ENCODE measurements at regions not wholly inside any gene's neighbourhood (a gene's known extent, or its start where the extent isn't known, plus 50 kb on each side); places are given as distances from the start of the nearest gene placed in this dataset.
"Not testable (repeated sequence)": the region's sequence is repeated elsewhere in the genome, so short reads cannot be mapped to it uniquely, and the experiment has no call there.

- Mint-ChIP-seq H3K27ac (ENCODE audit: unreplicated experiment) (no peak overlapping the region), H3K36me3 (ENCODE audit: insufficient read depth, unreplicated experiment) (no peaks in the 10 kb centered on the region), H3K27me3 (ENCODE audit: unreplicated experiment) (no peaks in the 10 kb centered on the region), H3K4me1 (ENCODE audit: low read depth, unreplicated experiment) (no peaks in the 10 kb centered on the region), H3K9me3 (ENCODE audit: low read depth, unreplicated experiment) (no peaks in the 10 kb centered on the region), H3K4me3 (ENCODE audit: low read depth, unreplicated experiment) (no peak overlapping the region)
- no TSS peak for BruUV-seq (replicated peaks)
- TF ChIP-seq CTCF (IDR thresholded peaks at IDR 0.05; ENCODE audit: unreplicated experiment) = no peak
- no peak for DNase-seq
- intact Hi-C loops (cut with micrococcal nuclease; ENCODE audit: unreplicated experiment) = no loop called here
- CTCF ChIA-PET = no interaction called here
Observed at GRCh38 chr21:27954543-27955165, 987.8 kb upstream of the ADAMTS5 start.

- H3K27me3 Mint-ChIP-seq (ENCODE audit: unreplicated experiment) = no peaks in the 10 kb centered on the region
- no peaks in the 10 kb centered on the region for H3K36me3 Mint-ChIP-seq (ENCODE audit: insufficient read depth, unreplicated experiment)
- no peak for DNase-seq
- intact Hi-C loops (cut with micrococcal nuclease; ENCODE audit: unreplicated experiment) = no loop called here
- H3K4me3 Mint-ChIP-seq (ENCODE audit: low read depth, unreplicated experiment) = no peak overlapping the region
- H3K4me1 Mint-ChIP-seq (ENCODE audit: low read depth, unreplicated experiment) = no peaks in the 10 kb centered on the region
- BruUV-seq (replicated peaks) = no TSS peak
- no peak for TF ChIP-seq CTCF (IDR thresholded peaks at IDR 0.05; ENCODE audit: unreplicated experiment)
- no peaks in the 10 kb centered on the region for H3K9me3 Mint-ChIP-seq (ENCODE audit: low read depth, unreplicated experiment)
- CTCF ChIA-PET = no interaction called here
- H3K27ac Mint-ChIP-seq (ENCODE audit: unreplicated experiment) = no peak overlapping the region
Observed at GRCh38 chr21:27953340-27954045, 986.6 kb upstream of the ADAMTS5 start.

GRCh38 chr21:27949093-27949492 is 982.2 kb upstream of the ADAMTS5 start:
- CTCF ChIA-PET; H3K27ac Mint-ChIP-seq (ENCODE audit: unreplicated experiment); H3K27me3 Mint-ChIP-seq (ENCODE audit: unreplicated experiment); BruUV-seq (replicated peaks); H3K4me3 Mint-ChIP-seq (ENCODE audit: low read depth, unreplicated experiment); H3K9me3 Mint-ChIP-seq (ENCODE audit: low read depth, unreplicated experiment); DNase-seq; intact Hi-C loops (cut with micrococcal nuclease; ENCODE audit: unreplicated experiment); H3K36me3 Mint-ChIP-seq (ENCODE audit: insufficient read depth, unreplicated experiment); H3K4me1 Mint-ChIP-seq (ENCODE audit: low read depth, unreplicated experiment): not testable (repeated sequence)

- H3K27me3 Mint-ChIP-seq (ENCODE audit: unreplicated experiment); H3K36me3 Mint-ChIP-seq (ENCODE audit: insufficient read depth, unreplicated experiment); intact Hi-C loops (cut with micrococcal nuclease; ENCODE audit: unreplicated experiment); H3K27ac Mint-ChIP-seq (ENCODE audit: unreplicated experiment); H3K4me1 Mint-ChIP-seq (ENCODE audit: low read depth, unreplicated experiment); BruUV-seq (replicated peaks); H3K9me3 Mint-ChIP-seq (ENCODE audit: low read depth, unreplicated experiment); H3K4me3 Mint-ChIP-seq (ENCODE audit: low read depth, unreplicated experiment); CTCF ChIA-PET; DNase-seq: not testable (repeated sequence)
Observed at GRCh38 chr21:27930108-27930767, 963.4 kb upstream of the ADAMTS5 start.

- intact Hi-C loops (cut with micrococcal nuclease; ENCODE audit: unreplicated experiment); H3K27ac Mint-ChIP-seq (ENCODE audit: unreplicated experiment); H3K9me3 Mint-ChIP-seq (ENCODE audit: low read depth, unreplicated experiment); H3K4me1 Mint-ChIP-seq (ENCODE audit: low read depth, unreplicated experiment); DNase-seq; CTCF ChIA-PET; H3K36me3 Mint-ChIP-seq (ENCODE audit: insufficient read depth, unreplicated experiment); H3K27me3 Mint-ChIP-seq (ENCODE audit: unreplicated experiment); H3K4me3 Mint-ChIP-seq (ENCODE audit: low read depth, unreplicated experiment); BruUV-seq (replicated peaks): not testable (repeated sequence)
Observed at GRCh38 chr21:27929179-27929578, 962.3 kb upstream of the ADAMTS5 start.

GRCh38 chr21:27928534-27929115 is 961.7 kb upstream of the ADAMTS5 start:
- H3K4me3 Mint-ChIP-seq (ENCODE audit: low read depth, unreplicated experiment); H3K36me3 Mint-ChIP-seq (ENCODE audit: insufficient read depth, unreplicated experiment); H3K4me1 Mint-ChIP-seq (ENCODE audit: low read depth, unreplicated experiment); H3K27ac Mint-ChIP-seq (ENCODE audit: unreplicated experiment); CTCF ChIA-PET; intact Hi-C loops (cut with micrococcal nuclease; ENCODE audit: unreplicated experiment); H3K9me3 Mint-ChIP-seq (ENCODE audit: low read depth, unreplicated experiment); DNase-seq; BruUV-seq (replicated peaks); H3K27me3 Mint-ChIP-seq (ENCODE audit: unreplicated experiment): not testable (repeated sequence)

GRCh38 chr21:27921421-27921820 is 954.5 kb upstream of the ADAMTS5 start:
- H3K27me3 Mint-ChIP-seq (ENCODE audit: unreplicated experiment); CTCF ChIA-PET; H3K36me3 Mint-ChIP-seq (ENCODE audit: insufficient read depth, unreplicated experiment); intact Hi-C loops (cut with micrococcal nuclease; ENCODE audit: unreplicated experiment); H3K4me3 Mint-ChIP-seq (ENCODE audit: low read depth, unreplicated experiment); BruUV-seq (replicated peaks); DNase-seq; H3K4me1 Mint-ChIP-seq (ENCODE audit: low read depth, unreplicated experiment); H3K9me3 Mint-ChIP-seq (ENCODE audit: low read depth, unreplicated experiment); H3K27ac Mint-ChIP-seq (ENCODE audit: unreplicated experiment): not testable (repeated sequence)

- H3K9me3 Mint-ChIP-seq (ENCODE audit: low read depth, unreplicated experiment); H3K4me3 Mint-ChIP-seq (ENCODE audit: low read depth, unreplicated experiment); H3K27me3 Mint-ChIP-seq (ENCODE audit: unreplicated experiment); H3K36me3 Mint-ChIP-seq (ENCODE audit: insufficient read depth, unreplicated experiment); BruUV-seq (replicated peaks); CTCF ChIA-PET; H3K27ac Mint-ChIP-seq (ENCODE audit: unreplicated experiment); intact Hi-C loops (cut with micrococcal nuclease; ENCODE audit: unreplicated experiment); H3K4me1 Mint-ChIP-seq (ENCODE audit: low read depth, unreplicated experiment); DNase-seq: not testable (repeated sequence)
Observed at GRCh38 chr21:27917966-27918365, 951.1 kb upstream of the ADAMTS5 start.
